Muscle of arm (tissue), 1 donor: ENCODE measurements at regions not wholly inside any gene's neighbourhood (a gene's known extent, or its start where the extent isn't known, plus 50 kb on each side); places are given as distances from the start of the nearest gene placed in this dataset.
"Not testable (repeated sequence)": the region's sequence is repeated elsewhere in the genome, so short reads cannot be mapped to it uniquely, and the experiment has no call there.

ENCODE experiments used
- DNase-seq: peaks from one replicate; pipeline ENCODE4 v3.0.0-alpha.2; 2013

DNA sequence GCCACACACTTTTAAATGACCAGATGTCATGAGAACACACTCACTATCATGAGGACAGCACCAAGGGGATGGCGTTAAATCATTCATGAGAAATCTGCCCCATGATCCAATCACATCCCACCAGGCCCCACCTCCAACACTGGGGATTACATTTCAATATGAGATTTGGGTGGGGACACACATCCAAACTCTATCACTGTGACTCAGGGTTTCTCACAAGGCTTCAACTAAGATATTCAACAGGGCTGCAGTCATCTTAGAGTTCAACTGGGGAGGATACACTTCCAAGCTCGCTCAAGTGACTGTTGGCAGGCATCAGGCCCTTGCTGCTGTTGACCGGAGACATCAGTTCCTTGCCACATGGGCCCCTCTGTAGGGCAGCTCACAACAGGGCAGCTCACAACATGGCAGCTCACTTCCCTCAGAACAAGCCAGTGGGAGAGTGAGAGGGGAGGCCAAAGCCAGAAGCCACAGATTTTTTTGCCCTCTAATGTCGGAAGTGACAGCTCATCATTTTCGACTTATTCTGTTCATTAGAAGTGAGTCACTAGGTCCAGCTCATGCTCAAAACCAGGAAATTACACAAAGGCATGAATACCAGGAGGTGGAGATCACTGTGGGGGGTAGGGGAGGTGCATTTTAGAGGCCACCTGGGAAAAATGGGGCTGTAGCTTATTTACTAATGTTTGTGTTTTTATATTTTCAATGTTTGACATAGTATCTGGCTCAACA lies 50.8 kb upstream of the PTHLH start:
- no peak for DNase-seq

DNA sequence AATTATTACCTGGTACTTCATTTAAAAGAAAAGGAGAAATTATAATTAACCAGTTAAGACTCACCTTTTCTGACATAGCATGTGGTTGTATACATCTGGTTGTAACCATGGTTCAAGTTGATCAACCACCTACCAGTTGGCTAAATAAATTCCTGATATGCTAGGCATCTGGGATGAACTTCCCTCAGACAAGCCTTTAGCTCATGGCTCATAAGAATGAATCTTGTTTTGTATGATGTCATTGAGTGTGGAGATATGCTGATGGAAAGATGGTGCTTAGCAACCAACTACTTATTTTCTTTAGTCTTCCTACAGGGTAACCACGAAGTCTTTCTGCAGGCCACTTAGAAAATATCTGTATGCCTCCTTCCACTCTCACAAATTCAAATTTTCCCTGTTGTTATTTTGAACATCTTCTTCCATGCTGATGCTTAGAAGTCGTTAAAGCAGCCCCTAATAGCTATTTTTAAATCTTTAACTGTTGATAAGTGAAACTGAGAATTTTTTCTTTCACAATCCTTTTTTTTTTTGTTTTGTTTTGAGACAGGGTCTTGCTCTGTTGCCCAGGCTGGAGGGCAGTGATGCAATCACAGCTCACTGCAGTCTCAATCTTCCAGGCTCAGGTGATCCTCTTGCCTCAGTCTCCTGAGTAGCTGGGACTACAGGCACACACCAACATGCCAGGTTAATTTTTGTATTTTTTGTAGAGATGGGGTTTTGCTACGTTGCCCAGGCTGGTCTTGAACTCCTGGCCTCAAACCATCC lies 51.9 kb upstream of the PTHLH start:
- DNase-seq: no peak

DNA sequence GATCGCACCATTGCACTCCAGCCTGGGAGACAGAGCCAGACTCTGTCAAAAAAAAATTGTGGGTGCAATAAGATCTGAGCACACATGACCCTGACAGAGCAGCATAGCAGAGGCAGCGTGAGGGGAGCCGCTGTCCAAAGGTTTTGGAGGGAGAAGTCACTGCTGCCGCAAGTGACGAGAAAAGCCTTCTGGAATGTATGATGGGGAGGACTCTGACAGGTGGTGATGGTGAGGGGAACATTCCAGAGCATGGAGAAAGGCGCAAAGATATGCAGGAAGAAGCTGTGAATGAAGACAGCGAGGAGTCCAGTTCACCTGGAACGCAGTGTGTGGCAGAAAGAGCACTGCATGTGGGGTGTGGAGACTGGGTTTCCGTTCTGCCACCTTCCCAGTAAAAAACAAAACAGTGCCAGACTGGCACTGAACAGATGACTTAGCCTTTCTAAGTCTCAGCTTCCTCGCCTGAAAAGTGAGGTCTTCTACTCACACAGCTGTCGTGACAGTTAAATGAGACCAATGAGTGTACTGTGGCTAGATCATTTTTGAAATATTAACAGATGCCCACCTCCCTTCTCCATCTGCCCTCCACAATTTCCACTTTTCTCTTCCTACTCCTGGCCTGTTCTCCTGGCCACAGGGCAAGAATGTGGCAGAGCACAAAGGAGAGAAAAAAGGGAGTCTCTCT lies 53.4 kb upstream of the PTHLH start:
- no peak for DNase-seq

DNA sequence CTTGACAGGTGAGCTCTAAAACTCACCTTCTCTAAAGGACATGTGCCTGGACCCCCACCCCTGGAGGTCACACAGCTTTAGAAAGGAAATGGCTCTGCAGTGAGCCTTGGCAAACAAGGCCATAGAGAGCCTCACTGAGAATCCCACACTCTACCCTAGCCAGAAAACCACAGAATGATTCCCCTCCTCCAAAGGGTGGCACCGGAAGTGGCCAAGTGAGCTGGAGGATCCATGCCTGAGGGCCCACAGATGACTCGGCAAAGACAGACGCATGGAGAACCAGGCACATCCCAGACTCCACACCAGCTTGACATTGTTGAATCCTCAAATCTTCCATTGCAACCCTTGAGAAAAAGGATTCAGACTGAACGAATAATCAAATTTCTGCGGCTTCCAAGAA lies 54.2 kb upstream of the PTHLH start:
- no peak for DNase-seq

DNA sequence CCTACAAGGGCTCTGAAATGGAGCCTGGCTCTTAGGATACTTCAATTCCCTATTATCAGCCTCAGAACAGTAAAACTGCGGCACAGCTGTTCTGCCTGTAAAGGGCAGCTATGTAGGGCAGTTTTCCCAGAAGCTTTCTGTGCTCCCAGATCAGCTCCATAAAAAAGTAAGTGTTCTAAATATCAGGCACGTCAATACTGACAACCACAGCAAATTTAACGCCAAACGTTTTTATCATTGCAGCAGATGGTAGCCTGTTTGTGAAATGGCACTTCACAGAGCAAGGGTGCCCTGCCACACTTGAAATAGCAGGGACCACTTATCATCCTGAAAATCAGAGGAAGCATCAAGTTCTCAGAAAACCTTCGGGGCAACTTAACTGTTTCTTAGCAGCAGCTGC lies 54.8 kb upstream of the PTHLH start:
- no peak for DNase-seq

DNA sequence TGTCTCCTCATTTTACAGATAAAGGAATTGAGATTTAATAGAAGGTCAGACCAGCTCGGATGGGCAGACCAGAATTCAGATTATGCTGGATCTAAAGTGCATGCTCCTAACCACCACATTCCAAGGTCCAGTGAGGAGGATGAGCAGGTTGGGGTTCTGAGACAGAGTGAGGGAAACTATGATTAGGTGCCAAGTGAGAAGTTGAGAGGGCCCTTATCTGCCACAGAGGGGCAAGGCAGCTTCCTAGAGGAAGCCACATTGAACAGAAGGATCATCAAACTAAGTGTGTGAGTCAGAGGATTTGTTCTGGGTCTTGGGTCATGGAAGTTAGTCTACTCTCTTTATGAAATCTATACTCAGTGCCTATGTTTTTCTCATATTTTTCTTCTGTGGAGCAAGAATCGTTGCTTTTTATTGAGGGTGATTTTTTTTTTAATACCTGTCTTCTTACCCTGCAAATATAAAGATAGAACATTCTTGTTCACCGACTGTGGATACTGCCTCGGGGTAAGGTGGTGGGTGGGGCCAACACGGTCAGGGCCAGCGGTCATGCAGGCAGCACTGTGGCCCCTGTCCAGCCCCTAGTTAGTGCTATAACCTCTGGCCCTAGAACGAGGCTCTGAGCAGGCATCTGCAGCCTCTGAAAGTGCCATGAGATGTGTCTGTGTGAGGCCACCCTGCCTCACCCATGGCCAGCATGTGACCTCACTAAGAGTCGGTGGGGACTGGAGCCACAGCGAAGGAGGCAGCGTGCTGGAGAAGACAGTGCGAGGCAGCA lies 55.6 kb upstream of the PTHLH start:
- no peak for DNase-seq

DNA sequence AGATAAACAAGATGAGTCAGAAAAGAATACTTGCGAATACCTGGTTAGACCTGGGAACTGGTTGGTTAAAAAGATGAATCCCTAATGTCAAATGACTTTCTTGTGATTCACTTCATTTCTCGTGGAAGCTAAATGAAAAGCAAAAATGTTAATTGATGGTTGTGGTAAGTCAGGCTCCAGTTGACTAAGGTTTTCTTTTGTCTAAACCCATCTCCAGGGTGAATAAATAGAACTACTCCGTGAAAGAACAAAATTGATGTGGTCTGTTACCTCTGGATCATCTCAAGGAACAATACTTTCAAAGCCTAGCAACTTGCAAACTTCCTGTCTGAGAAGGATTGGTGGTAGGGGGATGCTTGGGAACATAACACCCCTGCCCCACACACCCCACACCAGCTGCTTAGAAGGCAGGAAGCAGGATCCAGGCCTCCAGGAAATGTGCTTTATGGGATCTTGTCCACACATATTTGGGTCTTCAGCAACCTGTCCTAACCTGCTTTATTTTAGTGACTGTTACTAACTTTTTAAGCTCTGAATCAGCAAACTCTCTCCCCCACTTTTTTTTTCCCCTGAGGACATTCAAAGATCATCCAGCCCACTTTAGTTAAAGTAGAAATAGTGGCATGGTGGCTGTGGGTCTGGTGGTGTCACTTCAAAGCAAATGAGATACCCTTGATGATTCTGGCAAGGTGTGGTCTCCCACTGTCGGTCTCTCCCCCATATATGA lies 60.4 kb upstream of the PTHLH start:
- DNase-seq: no peak

DNA sequence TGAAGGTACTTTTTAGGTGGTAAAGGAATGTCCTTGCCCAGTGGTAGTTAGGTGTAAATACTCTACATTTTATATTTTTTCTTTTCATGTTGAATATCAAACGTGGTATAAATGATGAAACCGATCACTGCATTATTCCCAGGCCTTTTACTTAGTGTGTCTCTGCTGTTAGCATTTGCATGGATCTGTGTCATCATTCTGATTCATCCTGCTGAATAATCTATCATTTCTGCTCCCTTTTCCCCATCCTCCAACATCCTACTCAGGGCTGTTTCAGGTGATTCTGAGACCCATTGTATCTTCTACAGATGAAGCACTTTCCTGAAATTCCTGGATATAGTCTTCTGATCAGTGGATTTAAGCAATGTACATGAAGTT lies 61.0 kb upstream of the PTHLH start:
- DNase-seq: no peak

DNA sequence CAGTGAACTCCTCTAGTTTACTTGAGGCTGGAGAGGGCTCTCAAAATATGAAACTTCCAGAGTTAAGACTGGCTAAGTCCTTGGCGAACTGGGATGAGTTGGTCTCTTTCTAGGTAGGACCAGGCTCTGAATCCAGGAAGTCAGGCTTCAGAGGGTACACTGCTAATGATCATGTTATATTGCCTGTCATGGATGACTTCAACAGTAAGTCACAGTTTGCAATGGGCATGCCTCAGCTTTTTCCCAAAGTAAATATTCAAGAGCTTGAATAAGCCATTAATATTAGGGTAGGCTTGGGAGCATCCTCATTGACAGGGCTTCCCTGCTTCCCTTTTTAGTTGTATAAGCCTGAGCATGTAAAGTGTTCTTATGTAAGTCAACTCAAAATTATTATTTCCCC lies 61.7 kb upstream of the PTHLH start:
- no peak for DNase-seq

DNA sequence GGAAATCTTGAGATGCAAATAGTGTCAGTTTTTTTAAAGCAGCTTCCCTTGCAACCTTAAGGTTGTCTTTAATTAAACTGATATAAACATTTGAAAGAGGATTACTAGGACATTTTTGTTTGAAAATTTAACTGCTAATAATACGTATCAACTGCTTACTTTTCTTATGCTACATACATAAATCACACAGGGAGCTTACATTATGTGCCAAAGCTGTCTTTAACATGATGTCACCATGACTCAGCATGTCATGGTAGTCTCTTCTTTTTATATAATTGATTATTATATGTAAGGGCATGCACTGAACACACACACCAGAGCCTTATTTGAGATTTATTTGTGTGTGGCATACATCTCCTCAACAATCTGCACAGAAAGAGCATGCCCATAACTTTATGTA lies 63.0 kb upstream of the PTHLH start:
- no peak for DNase-seq

DNA sequence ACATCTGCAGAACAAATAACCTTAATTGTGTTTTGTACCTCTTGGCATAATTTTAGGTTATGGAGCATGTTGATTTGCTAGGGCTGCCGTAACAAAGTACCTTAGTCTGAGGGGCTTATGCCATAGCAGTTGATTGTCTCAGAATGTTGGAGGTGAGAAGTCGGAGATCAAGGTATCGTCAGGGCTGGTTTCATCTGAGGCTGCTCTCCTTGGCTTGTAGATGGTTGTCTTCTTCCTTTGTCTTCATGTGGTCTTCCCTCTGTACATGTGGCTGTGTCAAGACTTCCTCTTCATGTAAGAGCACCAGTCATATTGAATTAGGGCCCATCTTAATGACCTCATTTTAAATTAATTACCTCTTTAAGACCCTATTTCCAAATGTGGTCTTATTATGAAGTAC lies 64.4 kb upstream of the PTHLH start:
- no peak for DNase-seq

DNA sequence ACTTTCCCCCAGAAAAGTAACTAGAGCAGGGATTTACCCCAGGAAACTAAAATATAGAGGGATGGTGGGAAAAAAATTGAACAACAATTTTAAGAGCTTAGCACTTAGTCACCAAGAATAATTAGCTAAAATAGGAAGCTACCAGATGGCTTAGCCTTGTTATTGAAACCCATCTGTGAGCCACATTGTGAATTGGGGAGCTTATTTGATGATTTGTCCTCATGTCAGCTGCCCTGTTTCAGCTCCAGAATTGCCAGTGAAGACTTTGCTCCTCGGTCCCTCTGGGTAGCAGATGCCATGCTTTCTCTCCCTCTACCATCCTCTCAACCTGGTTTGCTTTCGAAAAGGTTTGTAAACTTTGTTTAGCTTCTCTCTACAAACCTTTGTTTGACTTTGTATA lies 67.7 kb upstream of the PTHLH start:
- no peak for DNase-seq

DNA sequence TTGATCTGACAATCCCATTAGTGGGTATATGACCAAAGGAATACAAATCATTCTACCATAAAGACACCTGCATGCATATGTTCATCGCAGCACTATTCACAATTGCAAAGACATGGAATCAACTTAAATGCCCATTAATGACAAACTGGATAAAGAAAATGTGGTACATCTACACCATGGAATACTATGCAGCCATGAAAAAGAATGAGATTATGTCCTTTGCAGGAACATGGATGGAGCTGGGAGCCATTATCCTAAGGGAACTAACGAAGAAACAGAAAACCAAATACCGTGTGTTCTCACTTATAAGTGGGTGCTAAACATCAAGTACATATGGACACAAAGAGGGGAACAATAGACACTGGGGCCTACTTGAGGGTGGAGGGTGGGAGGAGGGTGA lies 74.1 kb upstream of the PTHLH start:
- not testable (repeated sequence) for DNase-seq

DNA sequence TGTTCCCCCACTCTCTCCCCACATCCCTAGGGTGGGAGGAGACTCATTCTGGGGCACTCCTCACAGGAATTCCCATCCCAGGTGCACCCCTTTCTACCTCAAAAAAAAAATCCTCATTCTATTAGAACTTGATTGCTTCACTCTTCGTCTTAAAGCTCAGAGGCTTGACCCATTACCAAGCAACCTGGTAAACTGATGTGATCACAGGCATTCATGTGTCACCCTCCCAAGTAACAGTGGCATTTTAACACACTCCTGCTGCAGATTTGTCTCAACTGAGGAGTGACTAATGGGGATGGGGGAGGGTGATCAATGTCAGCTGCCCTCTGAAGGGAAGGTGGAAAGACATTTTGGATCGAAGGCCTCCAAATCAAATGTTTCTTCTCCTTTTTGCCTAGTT lies 78.1 kb upstream of the PTHLH start:
- no peak for DNase-seq

DNA sequence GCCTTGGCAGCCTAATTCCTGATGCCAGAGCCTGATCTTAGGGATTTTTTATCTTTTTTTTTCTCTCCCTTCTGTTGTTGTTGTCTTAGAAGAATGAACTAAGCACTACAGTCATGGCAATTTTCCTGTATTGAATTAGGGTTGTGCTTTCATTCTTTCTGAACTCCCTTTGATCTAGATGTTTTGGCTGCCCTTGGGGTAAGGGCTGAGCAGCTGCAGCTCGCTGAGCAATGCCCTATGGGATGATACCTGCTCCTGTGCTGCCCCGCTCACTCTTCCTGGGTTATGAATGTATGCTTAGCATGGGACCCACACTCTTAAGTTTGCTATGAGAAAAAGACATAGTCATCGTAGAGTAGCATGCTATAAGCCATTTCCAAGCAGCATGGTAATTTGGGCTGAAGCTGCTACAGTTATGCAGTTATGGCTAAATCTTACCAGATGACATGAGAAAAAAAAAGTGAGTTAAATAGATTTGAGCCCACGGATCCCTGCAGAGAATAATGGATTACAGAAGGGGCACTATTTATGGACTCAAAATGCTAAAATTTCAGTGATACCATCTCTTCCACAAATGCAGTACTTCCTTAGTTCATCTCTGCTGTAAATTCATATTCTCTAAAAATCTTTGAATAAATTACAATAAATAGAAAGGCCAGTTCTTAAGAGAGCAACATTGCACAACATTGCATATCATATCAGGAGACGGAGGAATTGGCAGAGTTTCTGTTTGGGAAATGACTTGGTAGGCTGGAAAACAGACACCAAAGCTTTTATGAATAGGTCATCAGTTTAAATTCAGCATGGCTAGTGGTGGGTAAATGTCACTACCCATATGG lies 79.2 kb upstream of the PTHLH start:
- no peak for DNase-seq

DNA sequence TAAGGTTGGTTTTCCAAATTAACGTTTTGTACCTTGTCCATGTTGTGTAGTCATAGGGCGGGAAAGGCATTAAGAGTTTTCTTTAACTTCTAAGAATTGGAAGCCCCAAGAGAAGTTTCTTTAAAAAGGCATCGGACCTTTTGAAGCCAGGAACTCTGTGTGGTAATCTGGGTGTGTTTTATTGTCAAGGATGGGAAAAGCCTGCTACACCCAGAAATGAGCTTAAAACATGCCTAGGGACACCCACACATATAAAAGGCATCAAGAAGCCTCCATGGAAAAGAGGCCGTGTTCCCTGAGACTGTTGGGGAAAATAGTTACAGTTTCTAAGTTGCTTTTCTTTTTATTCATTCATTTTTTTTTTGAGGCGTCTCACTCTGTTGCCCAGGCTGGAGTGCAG lies 81.0 kb upstream of the PTHLH start:
- DNase-seq: no peak

DNA sequence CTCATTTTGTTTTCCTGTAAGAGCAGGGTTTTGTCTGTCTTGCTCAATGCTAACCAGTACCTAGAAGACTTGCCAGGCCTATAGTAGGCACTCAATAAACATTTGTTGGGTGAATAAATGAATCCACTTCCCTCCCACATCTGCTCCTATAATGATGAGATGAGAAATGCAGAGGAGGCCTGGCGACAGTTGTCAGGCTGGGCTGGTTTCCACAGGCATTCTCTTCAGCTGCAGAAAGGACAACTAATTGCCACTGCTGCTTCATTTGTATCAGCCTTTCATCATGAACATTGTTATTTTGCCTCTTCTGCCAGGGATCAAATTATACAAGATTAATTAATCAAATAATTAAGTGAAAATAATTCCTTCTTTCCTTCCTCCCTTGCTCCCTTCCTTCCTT lies 82.0 kb upstream of the PTHLH start:
- DNase-seq: no peak

DNA sequence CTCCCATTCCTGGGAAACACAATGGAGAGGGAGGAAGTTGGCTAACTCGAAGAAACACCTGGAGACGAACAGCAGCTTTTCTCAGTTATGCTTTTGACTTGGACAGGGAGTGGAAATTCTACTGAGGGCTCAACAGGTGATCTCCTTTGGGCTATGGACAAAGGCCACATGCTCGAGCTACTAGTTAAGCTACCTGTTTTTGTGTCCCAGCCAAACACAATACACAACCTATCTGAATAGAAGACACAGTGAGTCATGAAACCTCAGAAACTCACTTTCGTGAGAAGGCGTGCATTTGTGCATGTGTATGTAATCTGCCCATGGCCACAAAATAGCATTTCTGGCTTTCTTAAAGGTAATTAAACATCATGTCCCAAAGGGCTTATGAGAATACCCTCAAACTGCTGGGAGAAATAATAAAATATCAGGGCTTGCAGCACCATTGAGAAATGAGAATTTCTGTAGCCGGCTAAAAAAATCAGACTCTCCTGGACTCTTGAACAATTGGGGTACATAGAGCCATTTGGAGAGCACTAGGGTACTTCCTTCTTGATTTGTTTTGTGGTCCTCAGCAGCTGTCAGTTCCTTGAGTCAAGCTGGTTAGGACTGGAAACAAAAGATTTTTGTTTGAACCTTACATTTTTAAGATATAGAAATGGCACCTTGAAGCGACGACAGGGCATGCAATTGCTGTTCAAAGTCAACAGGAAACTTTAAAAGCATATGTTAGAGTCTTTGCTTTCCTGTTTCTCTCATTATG lies 85.5 kb upstream of the PTHLH start:
- no peak for DNase-seq

DNA sequence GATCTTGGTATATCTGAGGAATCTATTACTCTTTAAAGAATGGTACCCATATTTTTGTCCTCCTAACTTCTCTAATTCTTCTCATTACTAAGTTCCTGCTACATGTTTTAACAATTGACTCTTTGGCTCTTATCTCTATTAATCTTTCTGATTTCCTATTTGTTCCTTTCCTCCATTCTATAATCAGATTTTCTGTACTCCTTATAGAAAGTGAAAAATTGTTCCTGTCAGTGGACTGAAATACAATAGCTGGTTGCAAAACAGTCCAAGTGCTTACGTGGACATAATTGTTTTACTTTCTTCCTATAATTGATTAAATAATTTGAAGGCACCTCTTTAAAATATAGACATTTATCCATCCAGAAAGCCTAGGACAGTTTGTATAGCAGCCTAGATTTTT lies 86.7 kb upstream of the PTHLH start:
- no peak for DNase-seq

DNA sequence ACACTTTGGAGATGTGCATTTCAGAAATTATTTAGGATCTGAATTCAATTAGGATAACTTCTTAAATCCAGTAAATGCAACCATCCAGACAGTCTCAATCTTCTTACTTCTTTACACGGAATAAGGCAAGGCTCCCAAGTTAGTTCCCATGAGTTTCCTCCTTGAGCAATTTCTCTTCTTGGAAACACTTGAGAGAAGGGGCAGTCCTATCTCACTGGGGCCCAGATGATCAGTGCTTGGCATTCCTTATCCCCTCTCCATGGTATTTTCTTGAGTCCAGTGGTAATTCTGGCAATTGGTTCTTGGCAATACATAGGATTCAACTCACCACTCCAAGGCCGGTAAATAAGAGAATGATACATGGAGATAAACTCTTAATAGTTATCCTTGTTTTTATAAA lies 87.1 kb upstream of the PTHLH start:
- DNase-seq: no peak
